ENCODE measurements at regions not wholly inside any gene's neighbourhood (a gene's known extent, or its start where the extent isn't known, plus 50 kb on each side); places are given as distances from the start of the nearest gene placed in this dataset.

- TF ChIP-seq ARNTL (CRISPR knock-in tag; IDR thresholded peaks at IDR 0.05; ENCODE audit: borderline replicate concordance, low read depth) (no peak), PPARA (CRISPR knock-in tag; IDR thresholded peaks at IDR 0.05; ENCODE audit: borderline replicate concordance) (no peak), OSR1 (CRISPR knock-in tag; IDR thresholded peaks at IDR 0.05) (no peak), PATZ1 (CRISPR knock-in tag; IDR thresholded peaks at IDR 0.05; ENCODE audit: borderline replicate concordance) (no peak), CREB5 (CRISPR knock-in tag; IDR thresholded peaks at IDR 0.05; ENCODE audit: low read depth) (no peak), ZC3H10 (CRISPR knock-in tag; IDR thresholded peaks at IDR 0.05) (no peak), ESRRG (CRISPR knock-in tag; IDR thresholded peaks at IDR 0.05) (no peak), POU6F1 (CRISPR knock-in tag; IDR thresholded peaks at IDR 0.05; ENCODE audit: borderline replicate concordance, low read depth) (no peak)
Measured at GRCh38 chr4:85368240-85368639, 106.7 kb upstream of the ARHGAP24 start.
